ENCODE measurements at regions not wholly inside any gene's neighbourhood (a gene's known extent, or its start where the extent isn't known, plus 50 kb on each side); places are given as distances from the start of the nearest gene placed in this dataset.

- TF ChIP-seq GATA1 (IDR thresholded peaks at IDR 0.05; ENCODE audit: low read depth, low read length): no peak
- no peak for TF ChIP-seq POLR2A (IDR thresholded peaks at IDR 0.05; ENCODE audit: low read length)
These were observed 54.4 kb upstream of the CEP85L start for GRCh38 chr6:118705544-118706491.
